Neural crest cell (in vitro differentiated cells): ENCODE measurements at regions not wholly inside any gene's neighbourhood (a gene's known extent, or its start where the extent isn't known, plus 50 kb on each side); places are given as distances from the start of the nearest gene placed in this dataset.

Experiments
- DNase-seq: peaks from one replicate; pipeline ENCODE4 v3.0.0; 2021; ENCODE audit warnings: low read depth, mixed read lengths, low spot score
- H3K27ac Mint-ChIP-seq: one replicate; pipeline ENCODE4 v1.8.0; 2021; ENCODE audit warnings: mild to moderate bottlenecking, mixed read lengths; ENCODE audit not compliant: unreplicated experiment
- H3K27me3 Mint-ChIP-seq: 2 replicates; pipeline ENCODE4 v1.8.0; 2021; ENCODE audit warnings: low read depth, mild to moderate bottlenecking, mixed read lengths
- H3K36me3 Mint-ChIP-seq: 2 replicates; pipeline ENCODE4 v1.8.0; 2021; ENCODE audit warnings: low read depth, mild to moderate bottlenecking, mixed read lengths
- H3K4me1 Mint-ChIP-seq: 2 replicates; pipeline ENCODE4 v1.8.0; 2021; ENCODE audit warnings: mixed read lengths
- H3K4me3 Mint-ChIP-seq: one replicate; pipeline ENCODE4 v1.8.0; 2021; ENCODE audit warnings: mild to moderate bottlenecking, mixed read lengths
- H3K9me3 Mint-ChIP-seq: 2 replicates; pipeline ENCODE4 v1.8.0; 2021; ENCODE audit warnings: mixed read lengths
- TF ChIP-seq, protein P1 (sequence below): fragments of 200-600 bp; sonication (generic); conservative IDR thresholded peaks from 2 replicates; pipeline ENCODE4 v1.5.0; 2021; ENCODE audit warnings: antibody characterized with exemption, mild to moderate bottlenecking

DNA sequence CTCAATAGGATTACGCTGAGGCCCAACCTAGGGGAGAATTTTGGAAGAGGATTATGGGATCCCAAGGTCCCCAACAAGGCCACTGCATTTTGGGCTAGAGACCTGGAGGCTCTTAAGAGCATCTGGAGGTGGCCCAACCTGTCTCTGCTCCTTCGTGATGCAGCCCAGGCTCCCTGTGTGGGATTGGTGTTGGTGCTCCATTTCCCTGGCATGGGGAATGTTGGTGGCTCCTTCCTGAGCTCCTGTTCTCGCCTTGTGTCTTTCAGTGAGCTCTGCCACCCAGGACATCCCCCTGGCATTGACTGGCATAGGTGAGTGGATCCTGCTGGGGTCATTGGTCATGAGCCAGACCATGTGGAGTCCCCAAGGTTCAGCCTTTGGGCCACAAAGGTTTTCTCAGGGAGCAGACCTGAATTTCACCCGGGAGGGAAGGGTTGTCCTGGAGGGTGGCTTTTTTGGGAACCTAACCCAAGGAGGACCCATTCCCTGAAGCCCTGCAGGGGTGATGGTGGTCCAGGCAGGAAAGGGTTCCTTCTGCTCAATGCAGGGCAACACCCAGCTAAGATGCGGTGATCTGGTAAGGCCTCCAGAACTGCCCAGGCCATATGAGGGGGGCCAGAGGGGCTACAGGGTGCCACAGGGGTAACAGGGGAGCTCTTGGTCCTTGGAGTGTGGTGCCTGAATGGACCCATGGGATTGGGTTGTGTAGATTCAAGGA lies 202.5 kb downstream of the UBE3A start:
- no peaks in the 10 kb centered on the region for H3K27me3 Mint-ChIP-seq
- H3K9me3 Mint-ChIP-seq: no peaks in the 10 kb centered on the region
- no peak overlapping the region for H3K4me3 Mint-ChIP-seq

DNA sequence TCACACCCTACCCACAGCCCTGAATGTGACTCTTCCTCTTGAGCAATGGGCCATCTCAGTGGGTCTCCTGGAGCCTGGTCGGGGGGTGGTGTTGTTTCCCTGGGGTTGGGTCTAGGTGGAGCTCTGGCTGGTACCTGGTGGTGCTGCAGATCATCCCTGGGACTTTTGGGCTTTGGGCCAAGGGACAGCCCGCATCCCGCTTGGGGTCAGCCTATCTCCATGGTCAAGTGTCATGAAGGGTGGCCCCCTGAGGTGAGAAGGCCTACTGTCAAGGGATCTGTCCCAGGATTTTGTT lies 202.0 kb downstream of the UBE3A start:
- no peaks in the 10 kb centered on the region for H3K9me3 Mint-ChIP-seq

More for the DNA sequence above, 202.5 kb downstream of the UBE3A start:
- TF ChIP-seq, protein P1, sequence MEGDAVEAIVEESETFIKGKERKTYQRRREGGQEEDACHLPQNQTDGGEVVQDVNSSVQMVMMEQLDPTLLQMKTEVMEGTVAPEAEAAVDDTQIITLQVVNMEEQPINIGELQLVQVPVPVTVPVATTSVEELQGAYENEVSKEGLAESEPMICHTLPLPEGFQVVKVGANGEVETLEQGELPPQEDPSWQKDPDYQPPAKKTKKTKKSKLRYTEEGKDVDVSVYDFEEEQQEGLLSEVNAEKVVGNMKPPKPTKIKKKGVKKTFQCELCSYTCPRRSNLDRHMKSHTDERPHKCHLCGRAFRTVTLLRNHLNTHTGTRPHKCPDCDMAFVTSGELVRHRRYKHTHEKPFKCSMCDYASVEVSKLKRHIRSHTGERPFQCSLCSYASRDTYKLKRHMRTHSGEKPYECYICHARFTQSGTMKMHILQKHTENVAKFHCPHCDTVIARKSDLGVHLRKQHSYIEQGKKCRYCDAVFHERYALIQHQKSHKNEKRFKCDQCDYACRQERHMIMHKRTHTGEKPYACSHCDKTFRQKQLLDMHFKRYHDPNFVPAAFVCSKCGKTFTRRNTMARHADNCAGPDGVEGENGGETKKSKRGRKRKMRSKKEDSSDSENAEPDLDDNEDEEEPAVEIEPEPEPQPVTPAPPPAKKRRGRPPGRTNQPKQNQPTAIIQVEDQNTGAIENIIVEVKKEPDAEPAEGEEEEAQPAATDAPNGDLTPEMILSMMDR: no peak
- no peak for DNase-seq
- no peak overlapping the region for H3K27ac Mint-ChIP-seq
- H3K36me3 Mint-ChIP-seq: no peaks in the 10 kb centered on the region
- no peaks in the 10 kb centered on the region for H3K4me1 Mint-ChIP-seq

DNA sequence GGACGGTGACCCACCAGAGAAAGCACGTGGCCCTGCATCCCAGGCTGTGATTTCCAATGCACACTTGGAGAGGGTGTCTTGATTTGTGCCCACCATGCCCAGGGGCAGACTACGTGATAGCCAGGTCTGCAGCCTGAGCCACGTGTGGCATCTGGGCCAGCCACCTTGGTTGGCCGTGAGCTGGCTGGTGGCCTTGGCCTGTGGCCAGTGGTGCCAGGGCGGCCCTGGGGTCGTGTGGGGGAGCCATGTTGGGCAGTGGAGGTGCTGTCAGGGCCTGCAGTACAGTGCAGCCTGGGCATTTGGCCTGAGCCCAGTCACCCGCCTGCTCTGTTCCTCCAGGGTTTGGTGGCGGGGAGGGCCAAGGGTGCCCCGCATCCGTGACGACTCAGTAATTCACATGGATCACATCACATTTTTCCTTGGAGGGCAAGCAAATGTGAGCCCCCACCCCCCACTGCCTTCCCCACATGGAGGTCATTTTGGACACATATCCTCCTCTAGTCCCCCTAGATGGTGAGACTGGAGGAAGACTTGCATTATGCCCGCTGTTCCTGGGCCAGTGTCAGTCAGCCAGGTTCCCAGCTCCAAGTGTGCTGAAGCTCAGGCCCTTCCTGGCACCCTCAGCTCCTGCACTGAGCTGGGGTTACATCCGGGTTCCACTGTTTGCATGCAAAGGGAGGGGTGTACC lies 201.4 kb downstream of the UBE3A start:
- no peak for DNase-seq
- Mint-ChIP-seq H3K27ac (no peak overlapping the region), H3K9me3 (no peaks in the 10 kb centered on the region), H3K27me3 (no peaks in the 10 kb centered on the region), H3K4me3 (no peak overlapping the region), H3K4me1 (no peaks in the 10 kb centered on the region), H3K36me3 (no peaks in the 10 kb centered on the region)
- TF ChIP-seq, protein P1: no peak

More for the DNA sequence above, 202.0 kb downstream of the UBE3A start:
- Mint-ChIP-seq H3K27ac (no peak overlapping the region), H3K4me3 (no peak overlapping the region), H3K27me3 (no peaks in the 10 kb centered on the region), H3K4me1 (no peaks in the 10 kb centered on the region), H3K36me3 (no peaks in the 10 kb centered on the region)
- TF ChIP-seq, protein P1: no peak
- no peak for DNase-seq

DNA sequence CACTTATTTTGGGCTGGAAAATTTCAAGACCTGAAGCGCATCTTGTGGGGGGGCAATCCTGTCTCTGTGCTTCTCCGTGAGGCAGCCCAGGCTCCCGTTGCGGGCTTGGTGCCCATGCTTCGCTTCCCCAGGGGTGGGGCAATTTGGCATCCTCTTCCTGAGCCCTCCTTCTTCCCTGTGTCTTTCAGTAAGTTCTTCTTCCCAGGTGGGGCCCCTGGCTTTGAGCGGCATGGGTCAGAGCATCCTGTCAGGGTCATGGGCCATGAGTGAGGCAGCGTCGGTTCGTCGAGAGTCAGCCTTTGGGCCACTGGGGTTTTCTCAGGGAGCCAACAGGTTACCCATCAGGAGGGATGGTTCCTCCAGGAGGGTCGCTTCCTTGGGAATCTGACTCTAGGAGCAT lies 200.7 kb downstream of the UBE3A start:
- Mint-ChIP-seq H3K27me3 (no peaks in the 10 kb centered on the region), H3K27ac (no peak overlapping the region), H3K4me1 (no peaks in the 10 kb centered on the region), H3K36me3 (no peaks in the 10 kb centered on the region), H3K4me3 (no peak overlapping the region), H3K9me3 (no peaks in the 10 kb centered on the region)
- TF ChIP-seq, protein P1: no peak
- DNase-seq: no peak

DNA sequence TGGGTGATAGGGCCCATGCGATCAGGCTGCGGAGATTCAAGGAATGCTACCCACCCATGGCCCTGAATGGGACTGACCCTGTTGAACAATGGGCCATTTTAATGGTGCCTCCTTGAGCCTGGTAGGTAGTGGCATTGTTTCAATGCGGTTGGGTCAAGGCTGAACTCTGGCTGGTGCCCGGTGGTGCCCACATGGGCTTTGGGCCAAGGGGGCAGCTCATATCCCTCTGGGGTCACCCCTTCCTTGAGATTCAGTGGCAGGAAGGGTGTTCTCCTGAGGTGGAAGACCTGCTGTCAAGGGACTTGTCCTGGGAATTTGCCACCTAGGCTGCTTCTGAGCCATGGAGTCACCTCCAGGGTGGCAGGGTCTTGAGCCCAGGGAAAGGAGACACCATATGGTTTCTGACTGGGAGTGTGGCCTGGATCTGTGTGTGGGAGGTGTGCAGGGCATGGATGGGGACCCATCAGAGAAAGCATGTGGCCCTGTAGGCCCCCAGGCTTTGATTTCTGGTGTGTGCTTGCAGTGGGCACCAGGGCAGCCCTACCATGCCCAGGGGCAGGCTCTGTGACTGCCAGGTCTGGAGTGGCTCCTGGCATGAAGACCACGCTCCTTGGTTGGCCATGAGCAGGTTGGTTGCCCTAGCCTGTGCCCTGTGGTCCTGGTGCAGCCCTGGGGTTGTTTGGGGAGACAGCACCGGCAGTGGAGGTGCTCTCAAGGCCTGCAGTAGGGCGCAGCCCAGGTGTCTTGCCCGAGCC lies 199.9 kb downstream of the UBE3A start:
- Mint-ChIP-seq H3K27ac (no peak overlapping the region), H3K9me3 (no peaks in the 10 kb centered on the region), H3K4me3 (no peak overlapping the region), H3K36me3 (no peaks in the 10 kb centered on the region), H3K27me3 (no peaks in the 10 kb centered on the region), H3K4me1 (no peaks in the 10 kb centered on the region)
- TF ChIP-seq, protein P1: no peak
- no peak for DNase-seq
